ENCODE measurements at regions not wholly inside any gene's neighbourhood (a gene's known extent, or its start where the extent isn't known, plus 50 kb on each side); places are given as distances from the start of the nearest gene placed in this dataset.
"Not testable (repeated sequence)": the region's sequence is repeated elsewhere in the genome, so short reads cannot be mapped to it uniquely, and the experiment has no call there.

GRCh38 chr18:59038295-59039039 lies 101.2 kb upstream of the SEC11C start:
- DNase-seq, result no peak

- not testable (repeated sequence) for DNase-seq
Observed at GRCh38 chr18:59039040-59039320, 100.7 kb upstream of the SEC11C start.

GRCh38 chr18:59039449-59039848 lies 100.2 kb upstream of the SEC11C start:
- no peak for DNase-seq

- no peak for DNase-seq
Observed at GRCh38 chr18:59040770-59041148, 98.9 kb upstream of the SEC11C start.

GRCh38 chr18:59041296-59041695 lies 98.4 kb upstream of the SEC11C start:
- DNase-seq, result no peak

GRCh38 chr18:59041819-59042815 lies 97.6 kb upstream of the SEC11C start:
- DNase-seq, result no peak

- no peak for DNase-seq
Observed at GRCh38 chr18:59044855-59045254, 94.8 kb upstream of the SEC11C start.

- no peak for DNase-seq
Observed at GRCh38 chr18:59047321-59048047, 92.2 kb upstream of the SEC11C start.

- DNase-seq, result no peak
Observed at GRCh38 chr18:59048048-59048363, 91.7 kb upstream of the SEC11C start.

GRCh38 chr18:59048378-59048777 lies 91.3 kb upstream of the SEC11C start:
- DNase-seq, result no peak

- DNase-seq, result no peak
Observed at GRCh38 chr18:59049721-59050660, 89.7 kb upstream of the SEC11C start.

GRCh38 chr18:59050661-59051057 lies 89.0 kb upstream of the SEC11C start:
- no peak for DNase-seq

- no peak for DNase-seq
Observed at GRCh38 chr18:59051470-59052165, 88.1 kb upstream of the SEC11C start.

GRCh38 chr18:59052965-59053820 lies 86.5 kb upstream of the SEC11C start:
- no peak for DNase-seq

- no peak for DNase-seq
Observed at GRCh38 chr18:59054496-59055287, 85.0 kb upstream of the SEC11C start.

GRCh38 chr18:59055345-59056032 lies 84.2 kb upstream of the SEC11C start:
- DNase-seq, result no peak

- DNase-seq, result peak; percentile 33
Observed at GRCh38 chr18:59056706-59057492, 82.8 kb upstream of the SEC11C start.

- DNase-seq, result no peak
Observed at GRCh38 chr18:59057493-59057795, 82.2 kb upstream of the SEC11C start.

- DNase-seq, result no peak
Observed at GRCh38 chr18:59057969-59058368, 81.7 kb upstream of the SEC11C start.

All from activated naive CD4-positive, alpha-beta T cell treated with anti-CD3 and anti-CD28 coated beads, Interleukin-2, amount 50 U/mL, for 16 hours (primary cell).